ENCODE measurements at regions not wholly inside any gene's neighbourhood (a gene's known extent, or its start where the extent isn't known, plus 50 kb on each side); places are given as distances from the start of the nearest gene placed in this dataset.

DNA sequence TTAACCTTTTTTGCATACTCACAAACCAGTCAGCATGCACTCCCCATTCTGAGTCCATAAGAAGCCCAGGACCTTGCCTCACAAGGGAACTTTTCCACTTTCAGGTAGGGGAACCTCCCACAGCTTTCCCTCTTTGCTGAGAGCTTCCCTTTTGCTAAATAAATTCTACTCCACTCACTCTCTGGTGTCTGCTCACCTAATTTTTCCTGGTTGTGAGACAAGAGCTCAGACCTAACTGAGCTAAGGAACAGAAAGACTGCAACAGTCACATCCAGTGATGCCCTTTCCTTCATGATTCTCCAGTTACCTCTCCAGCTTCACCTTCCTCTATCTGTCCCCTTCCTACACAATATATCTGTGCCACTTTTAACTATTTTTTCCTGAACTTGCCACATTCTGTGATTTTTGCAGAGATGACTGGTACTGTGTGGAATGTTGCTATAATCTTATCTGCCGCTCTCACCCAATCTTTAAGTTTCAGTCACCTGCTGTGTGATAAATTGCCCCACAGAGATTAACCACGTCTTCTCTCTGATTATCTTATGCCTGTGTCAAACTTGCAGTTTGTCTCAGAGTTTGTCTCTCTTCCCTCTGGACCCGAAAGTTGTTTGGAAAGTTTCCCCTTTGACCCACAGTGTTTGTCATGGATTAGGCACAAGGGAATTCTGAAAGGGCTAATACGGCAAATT, 737.1 kb upstream of the FLRT2 start:
- DNase-seq: no peak

DNA sequence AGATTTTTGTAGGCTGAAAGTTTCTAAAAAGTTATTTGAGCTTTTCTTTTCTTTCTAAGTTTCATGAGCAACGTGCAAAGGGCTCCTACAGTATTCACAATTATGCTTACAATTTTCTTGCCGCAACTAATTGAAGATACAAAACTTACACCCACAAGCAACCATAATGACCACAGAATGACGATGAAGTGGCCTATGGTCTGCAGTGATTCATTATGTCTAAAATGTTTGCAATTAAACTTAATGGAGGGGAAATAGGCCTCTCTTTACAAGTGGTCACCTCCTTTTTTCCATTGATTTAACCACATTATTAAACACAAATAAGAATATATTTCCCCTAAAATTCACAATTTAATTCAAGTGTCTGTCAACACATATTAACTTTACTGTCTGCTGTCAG, 732.6 kb upstream of the FLRT2 start:
- DNase-seq: no peak

DNA sequence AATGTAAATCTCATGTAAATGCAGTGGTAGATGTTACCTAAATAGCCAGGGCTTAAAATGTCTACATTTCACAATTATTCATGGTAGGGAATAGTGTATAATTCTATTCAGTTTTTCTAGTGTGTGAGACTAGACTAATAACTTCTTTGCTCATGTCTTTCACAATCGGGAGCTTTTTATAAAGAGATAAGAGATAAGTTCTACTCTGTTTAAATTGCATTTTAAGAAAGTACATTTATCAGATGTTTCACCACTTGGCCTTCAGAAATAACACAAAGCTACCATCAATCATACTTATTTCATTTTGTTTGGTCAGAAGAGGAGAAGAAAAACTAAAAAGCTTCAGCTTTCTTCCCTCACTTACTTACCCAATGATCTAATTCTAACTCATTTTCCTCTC, 725.5 kb upstream of the FLRT2 start:
- no peak for DNase-seq

- DNase-seq: no peak
These were observed 725.0 kb upstream of the FLRT2 start for GRCh38 chr14:84804895-84805294.

DNA sequence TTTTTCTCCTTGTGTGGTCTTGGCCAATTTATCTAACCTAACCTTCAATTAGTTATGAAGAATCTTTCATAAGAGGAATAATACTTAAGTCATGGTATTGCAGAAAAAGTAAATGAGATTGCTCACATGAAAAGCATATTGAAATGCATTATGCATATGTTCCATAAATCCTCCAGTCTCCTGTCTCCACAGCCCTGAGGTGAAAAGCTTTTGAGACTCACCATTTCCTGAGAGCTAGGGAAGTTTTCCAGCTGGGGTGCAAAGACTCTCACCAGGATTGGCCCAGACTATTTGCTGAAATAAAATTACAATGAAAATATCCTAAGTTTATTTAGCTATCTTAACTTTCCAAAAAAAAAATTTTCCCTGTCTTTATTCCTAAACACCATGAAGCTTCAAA, 723.8 kb upstream of the FLRT2 start:
- no peak for DNase-seq

- no peak for DNase-seq
These were observed 723.3 kb upstream of the FLRT2 start for GRCh38 chr14:84806622-84807021.

DNA sequence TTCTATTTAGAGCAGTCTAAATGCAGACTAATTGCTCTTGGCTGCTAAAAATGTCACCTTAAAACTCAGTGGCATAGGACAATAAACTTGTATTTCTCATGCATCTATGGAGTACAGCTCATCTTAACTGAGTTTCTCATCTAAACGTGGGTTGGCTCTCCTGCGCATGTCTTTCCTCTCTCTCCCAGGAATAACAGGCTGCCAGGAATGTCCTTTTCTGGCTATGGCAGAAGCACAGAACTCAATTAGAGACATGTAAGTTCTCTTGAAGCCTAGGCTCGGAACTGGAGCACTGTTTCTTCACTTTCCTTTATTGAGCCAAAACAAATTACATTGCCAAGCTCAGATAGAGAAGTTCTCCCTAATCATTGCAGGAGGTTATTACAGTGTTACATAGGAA, 722.3 kb upstream of the FLRT2 start:
- no peak for DNase-seq

DNA sequence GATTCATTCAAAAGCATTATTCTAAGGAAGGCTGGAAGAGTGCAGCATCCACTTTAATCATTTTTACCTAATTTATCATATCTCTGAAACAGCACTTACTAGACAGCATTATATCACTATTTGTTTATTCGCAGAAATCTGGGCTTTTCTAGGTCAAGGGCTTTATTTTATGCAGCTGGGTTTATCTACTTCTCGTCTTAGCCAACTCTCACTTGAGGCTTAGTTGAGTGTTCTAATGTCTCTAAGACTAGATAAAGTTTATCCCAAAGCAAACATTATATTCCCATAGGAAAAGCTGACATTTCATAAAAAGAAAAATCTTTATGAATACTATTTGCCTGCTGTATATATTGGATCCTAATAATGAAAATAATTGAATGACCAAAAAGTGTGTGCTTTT, 720.8 kb upstream of the FLRT2 start:
- no peak for DNase-seq

- DNase-seq: no peak
These were observed 715.6 kb upstream of the FLRT2 start for GRCh38 chr14:84814391-84814790.

- no peak for DNase-seq
These were observed 710.4 kb upstream of the FLRT2 start for GRCh38 chr14:84819528-84819927.

DNA sequence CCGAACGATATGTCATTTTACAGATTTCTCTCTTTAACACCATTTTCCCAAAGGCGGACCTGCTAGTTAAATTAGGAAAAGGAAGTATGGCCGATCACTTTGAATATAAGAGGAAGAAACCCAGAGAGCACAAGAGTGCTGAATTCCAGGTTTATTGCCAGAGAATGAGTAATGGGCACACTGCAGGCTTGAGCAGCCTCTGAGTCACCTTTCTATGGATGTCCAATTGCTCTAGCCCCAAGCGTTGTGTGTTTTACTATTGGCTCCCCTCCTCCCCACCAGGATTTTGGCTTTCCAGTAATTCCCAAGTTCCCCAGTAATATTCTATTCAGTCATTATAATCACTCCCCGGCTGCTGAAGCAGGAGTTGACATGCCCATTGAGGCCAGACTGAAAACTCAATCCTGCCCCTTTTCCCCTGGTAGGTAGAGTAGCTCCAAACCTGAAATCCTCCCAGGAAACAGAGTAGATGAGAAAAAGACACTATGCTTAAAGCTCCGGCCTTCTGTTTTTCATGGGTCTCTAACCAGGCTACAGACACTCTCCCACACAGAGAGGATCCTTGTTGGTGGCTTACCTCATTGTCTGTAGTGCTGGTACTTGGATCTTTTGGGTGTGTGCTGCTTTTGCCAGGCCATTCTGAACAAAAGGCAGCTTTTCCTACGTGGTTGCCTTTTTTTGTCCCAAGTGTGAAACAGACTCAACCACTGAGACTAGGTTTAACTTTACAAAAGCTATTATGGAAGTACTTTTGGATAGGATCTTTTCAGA, 704.3 kb upstream of the FLRT2 start:
- DNase-seq: no peak

GRCh38 chr14:84826294-84826693, 703.6 kb upstream of the FLRT2 start:
- DNase-seq: no peak

DNA sequence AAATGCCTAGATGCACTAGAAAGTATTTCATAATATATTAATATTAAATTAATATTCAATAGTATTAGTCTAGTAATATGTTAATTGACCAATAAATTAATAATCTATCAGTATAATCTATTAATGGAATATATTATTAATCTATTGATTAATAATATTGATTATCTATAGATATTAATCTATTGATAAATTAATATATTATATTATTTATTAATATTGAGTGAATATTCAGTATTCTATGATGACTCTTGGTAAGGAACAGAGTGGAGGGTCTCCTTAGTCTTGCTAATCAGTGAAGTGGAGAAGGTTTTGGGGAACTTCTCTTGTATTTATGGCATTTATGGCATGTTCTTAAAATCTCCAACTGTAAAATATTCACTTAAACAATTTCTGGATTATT, 679.3 kb upstream of the FLRT2 start:
- no peak for DNase-seq

GRCh38 chr14:84856751-84857534, 673.0 kb upstream of the FLRT2 start:
- DNase-seq: no peak

GRCh38 chr14:84857571-84857970, 672.4 kb upstream of the FLRT2 start:
- DNase-seq: no peak

- DNase-seq: no peak
These were observed 670.8 kb upstream of the FLRT2 start for GRCh38 chr14:84859116-84859515.

DNA sequence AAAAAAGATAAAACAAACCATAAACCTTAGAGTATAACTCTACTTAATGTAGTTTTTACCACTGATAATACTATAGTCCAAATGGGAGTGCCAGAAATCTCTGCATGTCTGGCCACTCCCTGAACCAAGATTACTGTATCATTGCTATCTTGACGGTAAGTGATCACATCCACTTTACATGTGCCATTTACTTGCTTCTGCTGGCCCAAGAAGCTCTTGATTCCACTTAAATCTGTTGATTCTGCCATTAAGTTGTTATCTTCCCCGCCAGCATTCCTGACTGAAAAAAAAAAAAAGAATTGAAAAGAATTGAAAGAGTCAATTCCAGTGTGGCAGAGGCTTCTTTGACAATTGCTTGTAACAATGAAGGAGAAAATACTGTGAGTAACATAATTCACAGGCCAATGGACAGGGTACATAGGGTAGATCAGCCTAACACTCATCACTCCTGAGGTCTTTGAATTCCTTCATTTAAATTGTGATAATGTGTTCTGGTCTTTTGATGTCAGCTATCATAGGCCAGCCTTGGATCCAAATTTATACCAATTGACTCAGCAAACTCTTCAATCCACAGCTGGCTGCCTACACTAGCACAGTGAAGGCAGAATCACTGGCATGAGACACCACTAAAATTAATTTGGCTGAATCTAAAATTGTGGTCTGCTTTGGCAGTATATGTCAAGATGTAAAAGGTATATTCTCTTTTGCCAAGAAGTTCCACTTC, 665.2 kb upstream of the FLRT2 start:
- no peak for DNase-seq

DNA sequence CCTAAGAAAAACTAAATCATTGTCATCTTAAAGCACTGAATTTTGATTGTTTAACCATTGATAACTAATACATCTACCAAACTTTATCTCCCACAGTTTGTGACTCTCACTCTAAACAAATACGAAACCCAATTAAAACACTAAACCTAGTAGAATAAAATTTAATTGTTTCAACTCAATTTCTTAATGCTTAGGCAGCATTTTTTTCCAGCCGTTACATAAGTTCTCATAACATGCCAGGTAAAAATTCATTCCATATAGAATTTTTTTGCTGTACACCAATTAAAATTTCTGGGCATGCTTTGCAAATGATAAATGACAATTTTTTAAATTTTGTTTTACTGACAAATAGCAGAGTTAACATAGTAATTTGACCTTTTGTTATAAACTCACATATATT, 658.2 kb upstream of the FLRT2 start:
- DNase-seq: no peak

- DNase-seq: no peak
These were observed 655.5 kb upstream of the FLRT2 start for GRCh38 chr14:84874436-84874835.

DNA sequence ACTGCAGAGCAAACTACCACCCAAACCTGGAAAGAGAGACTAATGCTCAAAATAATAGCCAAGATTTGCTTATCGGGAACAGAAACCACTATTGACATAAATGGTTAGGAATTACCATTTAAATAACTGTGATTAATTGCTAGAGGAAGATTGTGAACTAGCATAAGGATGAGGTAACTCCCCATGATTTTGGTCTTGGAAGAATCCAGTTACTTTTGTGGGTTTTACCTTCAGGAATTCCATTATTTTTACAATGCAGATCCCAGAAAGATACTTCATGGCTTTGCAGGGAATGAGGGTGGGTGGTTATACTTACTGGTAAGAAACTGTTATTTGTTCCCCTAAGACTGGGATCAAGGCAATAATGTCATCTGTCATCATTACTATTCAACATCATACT, 652.9 kb upstream of the FLRT2 start:
- no peak for DNase-seq

- DNase-seq: no peak
These were observed 647.1 kb upstream of the FLRT2 start for GRCh38 chr14:84882830-84883229.

GRCh38 chr14:84885061-84885460, 644.9 kb upstream of the FLRT2 start:
- DNase-seq: no peak

- no peak for DNase-seq
These were observed 638.5 kb upstream of the FLRT2 start for GRCh38 chr14:84891404-84891803.

Measured in stimulated activated CD4-positive, alpha-beta T cell treated with anti-CD3 and anti-CD28 coated beads, Interleukin-4, amount 100 ng/mL, for 1 hour (primary cell).